ENCODE measurements at regions not wholly inside any gene's neighbourhood (a gene's known extent, or its start where the extent isn't known, plus 50 kb on each side); places are given as distances from the start of the nearest gene placed in this dataset.

GRCh38 chr5:165620394-165620793 lies 2115.0 kb downstream of the MAT2B start:
- Histone ChIP-seq H3K36me3 (ENCODE audit: control insufficient read depth in 2 of 2, extremely low read depth in 1 of 2, insufficient read depth in 2 of 2, low read length in 2 of 2) (no peaks in the 10 kb centered on the region), H2AFZ (ENCODE audit: low read depth, low read length) (no peak overlapping the region), H3K4me3 (replicated peaks in 1 of 3; ENCODE audit: insufficient read depth in 1 of 3, low read depth in 1 of 3, low read length in 3 of 3) (no peak overlapping the region), H3K79me2 (ENCODE audit: control insufficient read depth, insufficient read depth, low read length) (no peaks in the 10 kb centered on the region), H3K9ac (replicated peaks; ENCODE audit: extremely low read depth, insufficient read depth, low read length) (no peak overlapping the region), H3K9me1 (replicated peaks; ENCODE audit: control insufficient read depth, extremely low read depth, insufficient read depth, low read length) (no peaks in the 10 kb centered on the region), H3K27me3 (ENCODE audit: control insufficient read depth in 2 of 2, insufficient read depth in 2 of 2, low read length in 2 of 2) (no peaks in the 10 kb centered on the region), H3K9me3 (replicated peaks; ENCODE audit: control insufficient read depth, insufficient read depth, low read length) (peaks cover 3% of the 10 kb centered on the region), H3K4me1 (ENCODE audit: control insufficient read depth, extremely low read depth, insufficient read depth, low read length) (no peaks in the 10 kb centered on the region), H3K27ac (ENCODE audit: insufficient read depth, low read depth, low read length) (no peak overlapping the region), H3K4me2 (ENCODE audit: insufficient read depth, low read length) (no peak overlapping the region), H4K20me1 (replicated peaks; ENCODE audit: control insufficient read depth, extremely low read depth, insufficient read depth, low read length) (no peaks in the 10 kb centered on the region)
- DNase-seq (ENCODE audit: low read depth, low spot score) (no peak), FAIRE-seq (no peak)
- dilution Hi-C loops (cut with MboI; ENCODE audit: extremely low pct_ligation_motif_present, low sequenced_read_pairs) (no loop called here), intact Hi-C loops (cut with micrococcal nuclease) (no loop called here)
- TF ChIP-seq POLR2A (IDR thresholded peaks at IDR 0.05; ENCODE audit: low read depth, low read length) (no peak), FOS (IDR thresholded peaks at IDR 0.05; ENCODE audit: borderline replicate concordance, insufficient read depth, low read length) (no peak), POLR2AphosphoS5 (IDR thresholded peaks at IDR 0.05; ENCODE audit: insufficient read depth, low read depth, low read length) (no peak), CTCF (IDR thresholded peaks at IDR 0.05; ENCODE audit: extremely low read depth in 1 of 2, insufficient read depth in 1 of 2, low read depth in 1 of 2, low read length in 2 of 2) (no peak), GATA2 (IDR thresholded peaks at IDR 0.05; ENCODE audit: insufficient read depth, insufficient read length, low read depth, low read length) (no peak), JUN (IDR thresholded peaks at IDR 0.05; ENCODE audit: borderline replicate concordance, insufficient read depth, insufficient read length, low read depth) (no peak), EZH2 (IDR thresholded peaks at IDR 0.05; ENCODE audit: borderline replicate concordance, low read depth, low read length, severe bottlenecking) (no peak), MYC (IDR thresholded peaks at IDR 0.05; ENCODE audit: low read depth, low read length) (no peak)
- TF ChIP-seq, protein P1, sequence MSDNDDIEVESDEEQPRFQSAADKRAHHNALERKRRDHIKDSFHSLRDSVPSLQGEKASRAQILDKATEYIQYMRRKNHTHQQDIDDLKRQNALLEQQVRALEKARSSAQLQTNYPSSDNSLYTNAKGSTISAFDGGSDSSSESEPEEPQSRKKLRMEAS (IDR thresholded peaks at IDR 0.05; ENCODE audit: insufficient read depth, insufficient read length), result no peak
- BruUV-seq (replicated peaks), result no TSS peak
- ChIA-PET POLR2A (no interaction called here), CTCF (no interaction called here)

All from endothelial cell of umbilical vein (primary cell).